CD4-positive, alpha-beta T cell (primary cell): ENCODE measurements at regions not wholly inside any gene's neighbourhood (a gene's known extent, or its start where the extent isn't known, plus 50 kb on each side); places are given as distances from the start of the nearest gene placed in this dataset.

Source experiments
- ATAC-seq: fragments of 200-7000 bp; cut with Tn5 transposase; one replicate; pipeline ENCODE4 v1.10.0; 2022; ENCODE audit warnings: mild to moderate bottlenecking; ENCODE audit not compliant: poor library complexity
- CTCF ChIA-PET: fragments of 350-600 bp; sonication (Branson Sonifier 250); formaldehyde crosslinking; loops from one replicate; lab custom pipeline; 2021; ENCODE audit warnings: antibody characterized with exemption, inconsistent platforms; lab: Charles Lee
- POLR2A ChIA-PET: fragments of 350-600 bp; sonication (Branson Sonifier 250); formaldehyde crosslinking; loops from one replicate; lab custom pipeline; 2021; ENCODE audit warnings: antibody characterized with exemption, inconsistent platforms; lab: Charles Lee
- DNase-seq, 14 experiments: peaks; one replicate each; pipeline ENCODE4 v3.0.0-alpha.2; 2013 to 2020; ENCODE audit warnings: mixed read lengths in 2 of 14
- H3K27ac ChIP-seq, 2 donors: one replicate each; pipeline versions ENCODE4 v1.5.1 to v1.7.0; 2013; ENCODE audit warnings: low read length in 2 of 2, low read depth in 1 of 2, mild to moderate bottlenecking in 1 of 2
- H3K27me3 ChIP-seq, 2 experiments: 1 replicate in 1 of 2; 2 replicates in 1 of 2; pipeline versions ENCODE4 v1.6.1 to v1.7.0; 2013; ENCODE audit warnings: low read length in 2 of 2, control low read depth in 1 of 2, mild to moderate bottlenecking in 1 of 2, moderate library complexity in 1 of 2; ENCODE audit not compliant: insufficient read depth in 2 of 2, control insufficient read depth in 1 of 2
- H3K36me3 ChIP-seq: one replicate; pipeline ENCODE4 v1.6.1; 2013; ENCODE audit warnings: low read length, control low read depth; ENCODE audit not compliant: insufficient read depth
- H3K4me1 ChIP-seq: one replicate; pipeline ENCODE4 v1.6.1; 2013; ENCODE audit warnings: low read length, control low read depth; ENCODE audit not compliant: insufficient read depth
- H3K4me3 ChIP-seq: one replicate; pipeline ENCODE4 v1.5.1; 2013; ENCODE audit warnings: mild to moderate bottlenecking, low read length, moderate library complexity
- H3K9me3 ChIP-seq, 2 experiments: 1 replicate in 1 of 2; 2 replicates in 1 of 2; pipeline versions ENCODE4 v1.6.1 to v1.7.0; 2013; ENCODE audit warnings: low read length in 2 of 2, mild to moderate bottlenecking in 2 of 2, control low read depth in 1 of 2, moderate library complexity in 1 of 2; ENCODE audit not compliant: control insufficient read depth in 1 of 2, insufficient read depth in 1 of 2
- H3K27ac Mint-ChIP-seq: one replicate; pipeline ENCODE4 v1.8.0; 2020; ENCODE audit warnings: mixed read lengths
- H3K27me3 Mint-ChIP-seq: one replicate; pipeline ENCODE4 v1.8.0; 2021; ENCODE audit warnings: mixed read lengths
- H3K36me3 Mint-ChIP-seq: one replicate; pipeline ENCODE4 v1.8.0; 2021; ENCODE audit warnings: low read depth, mixed read lengths
- H3K4me1 Mint-ChIP-seq: one replicate; pipeline ENCODE4 v1.8.0; 2021; ENCODE audit warnings: low read depth, mixed read lengths
- H3K4me3 Mint-ChIP-seq: one replicate; pipeline ENCODE4 v1.8.0; 2020; ENCODE audit warnings: mild to moderate bottlenecking, mixed read lengths
- H3K9me3 Mint-ChIP-seq: one replicate; pipeline ENCODE4 v1.8.0; 2020; ENCODE audit warnings: mixed read lengths
- intact Hi-C, 2 experiments: fragments of 100-400 bp; cut with DNase I in 1 of 2; cut with micrococcal nuclease in 1 of 2; formaldehyde crosslinking; loops; one replicate each; pipeline versions ENCODE4 v1.15.1 to v1.9.0; 2023 to 2025; cut with DNase I, micrococcal nuclease
- TF ChIP-seq, protein P1 (sequence below): fragments of 200-600 bp; IDR thresholded peaks from one replicate; pipeline ENCODE4 v1.8.0; 2022; ENCODE audit warnings: antibody characterized with exemption, mild to moderate bottlenecking

DNA sequence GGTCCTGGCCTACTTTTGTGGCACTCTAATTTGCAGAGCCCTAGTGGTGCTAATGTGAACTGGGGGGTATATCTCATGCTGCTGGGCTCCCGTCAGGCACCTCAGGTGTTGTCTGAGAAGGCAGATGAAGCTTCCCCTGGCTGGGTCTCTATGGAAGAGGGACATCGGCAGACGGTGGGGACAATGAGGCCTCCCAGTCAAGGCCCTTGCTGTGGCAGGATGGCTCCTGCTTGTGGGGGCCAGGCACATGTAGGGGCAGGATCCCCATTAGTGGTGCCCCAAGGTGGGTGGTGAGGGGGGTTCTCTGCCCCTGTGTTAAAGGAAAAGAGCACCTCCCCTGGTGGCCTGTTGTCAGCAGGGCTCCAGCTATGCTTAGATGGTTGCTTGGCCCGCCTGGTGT, 192.8 kb upstream of the S1PR3 start:
- Mint-ChIP-seq H3K9me3 (no peaks in the 10 kb centered on the region), H3K27ac (no peak overlapping the region), H3K27me3 (peaks cover 32% of the 10 kb centered on the region), H3K36me3 (no peaks in the 10 kb centered on the region), H3K4me3 (no peak overlapping the region), H3K4me1 (no peaks in the 10 kb centered on the region)
- DNase-seq (no peak), ATAC-seq (no peak)
- Histone ChIP-seq H3K4me1 (no peaks in the 10 kb centered on the region), H3K4me3 (no peak overlapping the region), H3K36me3 (no peaks in the 10 kb centered on the region), H3K9me3 (peaks cover 0 to 4% of the 10 kb centered on the region in 2 experiments), H3K27me3 (peaks cover 5 to 7% of the 10 kb centered on the region in 2 experiments), H3K27ac (no peak overlapping the region)
- TF ChIP-seq, protein P1, sequence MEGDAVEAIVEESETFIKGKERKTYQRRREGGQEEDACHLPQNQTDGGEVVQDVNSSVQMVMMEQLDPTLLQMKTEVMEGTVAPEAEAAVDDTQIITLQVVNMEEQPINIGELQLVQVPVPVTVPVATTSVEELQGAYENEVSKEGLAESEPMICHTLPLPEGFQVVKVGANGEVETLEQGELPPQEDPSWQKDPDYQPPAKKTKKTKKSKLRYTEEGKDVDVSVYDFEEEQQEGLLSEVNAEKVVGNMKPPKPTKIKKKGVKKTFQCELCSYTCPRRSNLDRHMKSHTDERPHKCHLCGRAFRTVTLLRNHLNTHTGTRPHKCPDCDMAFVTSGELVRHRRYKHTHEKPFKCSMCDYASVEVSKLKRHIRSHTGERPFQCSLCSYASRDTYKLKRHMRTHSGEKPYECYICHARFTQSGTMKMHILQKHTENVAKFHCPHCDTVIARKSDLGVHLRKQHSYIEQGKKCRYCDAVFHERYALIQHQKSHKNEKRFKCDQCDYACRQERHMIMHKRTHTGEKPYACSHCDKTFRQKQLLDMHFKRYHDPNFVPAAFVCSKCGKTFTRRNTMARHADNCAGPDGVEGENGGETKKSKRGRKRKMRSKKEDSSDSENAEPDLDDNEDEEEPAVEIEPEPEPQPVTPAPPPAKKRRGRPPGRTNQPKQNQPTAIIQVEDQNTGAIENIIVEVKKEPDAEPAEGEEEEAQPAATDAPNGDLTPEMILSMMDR = no peak
- intact Hi-C loops = no loop called here
- ChIA-PET CTCF (no interaction called here), POLR2A (no interaction called here)

DNA sequence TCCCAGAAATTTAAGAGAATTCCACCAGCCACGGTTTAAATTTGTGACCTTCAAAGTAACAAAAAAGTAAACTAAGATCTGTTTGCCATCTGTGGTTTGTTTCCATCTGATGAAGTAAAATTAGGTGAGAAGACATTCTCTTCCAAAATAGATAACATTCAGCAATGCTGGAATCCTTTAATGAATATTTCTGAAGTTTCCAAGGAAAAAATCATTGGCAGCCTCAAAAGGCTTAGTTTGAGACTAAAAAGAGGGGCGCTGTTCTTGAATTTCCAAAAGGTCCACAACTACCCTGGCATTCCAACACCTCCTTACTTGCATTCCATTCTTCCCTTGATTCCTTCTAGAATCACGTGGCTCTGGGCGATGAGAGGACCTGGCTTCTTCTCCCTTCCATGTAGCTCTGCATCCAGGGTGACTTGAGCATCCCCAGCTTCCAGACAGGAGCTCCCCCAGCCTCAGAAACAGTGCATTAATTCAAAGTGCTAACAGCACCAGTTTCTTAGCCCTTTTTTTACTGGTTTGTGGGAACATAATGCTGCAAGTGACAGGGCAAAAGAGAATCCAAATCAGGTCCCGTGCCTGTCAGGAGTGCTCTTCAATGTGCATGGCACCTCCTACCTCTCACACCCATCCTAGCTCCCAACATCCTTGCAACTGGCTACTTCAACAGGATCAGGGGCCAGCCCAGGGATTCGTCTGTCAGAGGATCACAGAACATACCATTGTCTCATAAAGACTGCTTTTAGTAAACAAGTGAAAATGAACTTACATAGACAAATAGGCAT, 191.5 kb upstream of the S1PR3 start:
- intact Hi-C loops = no loop called here
- Mint-ChIP-seq H3K27ac (no peak overlapping the region), H3K36me3 (no peaks in the 10 kb centered on the region), H3K4me3 (no peak overlapping the region), H3K4me1 (no peaks in the 10 kb centered on the region), H3K27me3 (peaks cover 44% of the 10 kb centered on the region), H3K9me3 (no peaks in the 10 kb centered on the region)
- ChIA-PET CTCF (no interaction called here), POLR2A (no interaction called here)
- peaks cover 5 to 7% of the 10 kb centered on the region in 2 experiments for H3K27me3 ChIP-seq
- no peaks in the 10 kb centered on the region for H3K36me3 ChIP-seq
- TF ChIP-seq, protein P1 = no peak
- peaks cover 0 to 4% of the 10 kb centered on the region in 2 experiments for H3K9me3 ChIP-seq
- no peak overlapping the region for H3K4me3 ChIP-seq
- no peaks in the 10 kb centered on the region for H3K4me1 ChIP-seq
- no peak overlapping the region for H3K27ac ChIP-seq
- no peak for ATAC-seq
- no peak for DNase-seq

DNA sequence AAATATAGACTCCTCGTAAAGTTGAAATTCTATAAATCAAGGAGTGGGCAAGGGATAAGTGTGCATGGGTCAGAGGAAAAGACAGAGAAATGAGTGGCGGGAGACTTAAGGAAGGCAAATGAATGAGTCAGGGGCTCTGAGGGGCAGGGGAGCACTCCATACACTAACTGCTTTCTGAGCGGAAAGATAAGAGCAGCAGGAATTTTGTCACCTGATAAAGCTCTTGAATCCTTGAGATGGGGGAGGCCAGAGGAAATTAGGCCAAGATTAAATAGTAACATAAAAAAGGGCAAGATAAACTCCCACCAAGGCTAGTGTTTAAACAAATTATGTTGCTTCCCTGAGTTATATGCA, 191.0 kb upstream of the S1PR3 start:
- Mint-ChIP-seq H3K4me3 (no peak overlapping the region), H3K27ac (no peak overlapping the region), H3K4me1 (no peaks in the 10 kb centered on the region), H3K36me3 (no peaks in the 10 kb centered on the region), H3K9me3 (no peaks in the 10 kb centered on the region), H3K27me3 (peaks cover 44% of the 10 kb centered on the region)
- CTCF ChIA-PET = no interaction called here
- TF ChIP-seq, protein P1 = no peak
- Histone ChIP-seq H3K9me3 (peaks cover 0 to 4% of the 10 kb centered on the region in 2 experiments), H3K4me1 (no peaks in the 10 kb centered on the region), H3K27me3 (peaks cover 5 to 7% of the 10 kb centered on the region in 2 experiments), H3K27ac (no peak overlapping the region), H3K4me3 (no peak overlapping the region), H3K36me3 (no peaks in the 10 kb centered on the region)
- POLR2A ChIA-PET = no interaction called here
- ATAC-seq (no peak), DNase-seq (no peak)
- intact Hi-C loops = no loop called here
